ENCODE measurements at regions not wholly inside any gene's neighbourhood (a gene's known extent, or its start where the extent isn't known, plus 50 kb on each side); places are given as distances from the start of the nearest gene placed in this dataset.

- H3K36me3 ChIP-seq: no peaks in the 10 kb centered on the region
- H3K4me3 ChIP-seq: no peak overlapping the region
- H3K4me1 ChIP-seq: no peaks in the 10 kb centered on the region
- no peak for TF ChIP-seq POLR2A (IDR thresholded peaks at IDR 0.05)
- no peak for TF ChIP-seq CTCF (IDR thresholded peaks at IDR 0.05)
- no peaks in the 10 kb centered on the region for H3K27me3 ChIP-seq
- no peak for DNase-seq
- no peaks in the 10 kb centered on the region for H3K9me3 ChIP-seq
- H3K27ac ChIP-seq: no peak overlapping the region
Observed at GRCh38 chr5:120093178-120093577, 370.9 kb upstream of the PRR16 start.

- no peaks in the 10 kb centered on the region for H3K36me3 ChIP-seq
- H3K9me3 ChIP-seq: no peaks in the 10 kb centered on the region
- no peak overlapping the region for H3K4me3 ChIP-seq
- no peaks in the 10 kb centered on the region for H3K4me1 ChIP-seq
- no peaks in the 10 kb centered on the region for H3K27me3 ChIP-seq
- no peak for DNase-seq
- no peak for TF ChIP-seq CTCF (IDR thresholded peaks at IDR 0.05)
- no peak overlapping the region for H3K27ac ChIP-seq
Observed at GRCh38 chr5:120096413-120096812, 367.7 kb upstream of the PRR16 start.

- TF ChIP-seq POLR2A (IDR thresholded peaks at IDR 0.05) (no peak), CTCF (IDR thresholded peaks at IDR 0.05) (no peak)
- H3K36me3 ChIP-seq: no peaks in the 10 kb centered on the region
- H3K4me1 ChIP-seq: no peaks in the 10 kb centered on the region
- H3K4me3 ChIP-seq: no peak overlapping the region
- H3K9me3 ChIP-seq: no peaks in the 10 kb centered on the region
- DNase-seq: no peak
- H3K27ac ChIP-seq: no peak overlapping the region
- H3K27me3 ChIP-seq: no peaks in the 10 kb centered on the region
Observed at GRCh38 chr5:120098426-120098825, 365.7 kb upstream of the PRR16 start.

GRCh38 chr5:120098902-120099535 lies 365.1 kb upstream of the PRR16 start:
- no peak overlapping the region for H3K4me3 ChIP-seq
- H3K27ac ChIP-seq: no peak overlapping the region
- no peaks in the 10 kb centered on the region for H3K27me3 ChIP-seq
- no peak for DNase-seq
- no peak for TF ChIP-seq POLR2A (IDR thresholded peaks at IDR 0.05)
- TF ChIP-seq CTCF (IDR thresholded peaks at IDR 0.05): no peak
- H3K36me3 ChIP-seq: no peaks in the 10 kb centered on the region
- H3K4me1 ChIP-seq: no peaks in the 10 kb centered on the region
- H3K9me3 ChIP-seq: no peaks in the 10 kb centered on the region

GRCh38 chr5:120101771-120102170 lies 362.3 kb upstream of the PRR16 start:
- no peaks in the 10 kb centered on the region for H3K9me3 ChIP-seq
- no peak overlapping the region for H3K27ac ChIP-seq
- H3K4me1 ChIP-seq: no peaks in the 10 kb centered on the region
- no peaks in the 10 kb centered on the region for H3K27me3 ChIP-seq
- DNase-seq: no peak
- no peaks in the 10 kb centered on the region for H3K36me3 ChIP-seq
- no peak overlapping the region for H3K4me3 ChIP-seq
- TF ChIP-seq POLR2A (IDR thresholded peaks at IDR 0.05) (no peak), CTCF (IDR thresholded peaks at IDR 0.05) (no peak)

GRCh38 chr5:120103495-120103894 lies 360.6 kb upstream of the PRR16 start:
- TF ChIP-seq CTCF (IDR thresholded peaks at IDR 0.05) (no peak), POLR2A (IDR thresholded peaks at IDR 0.05) (no peak)
- Histone ChIP-seq H3K36me3 (no peaks in the 10 kb centered on the region), H3K4me3 (no peak overlapping the region), H3K27me3 (no peaks in the 10 kb centered on the region), H3K4me1 (no peaks in the 10 kb centered on the region), H3K9me3 (no peaks in the 10 kb centered on the region), H3K27ac (no peak overlapping the region)
- no peak for DNase-seq
